Endothelial cell of umbilical vein (primary cell): ENCODE measurements at regions not wholly inside any gene's neighbourhood (a gene's known extent, or its start where the extent isn't known, plus 50 kb on each side); places are given as distances from the start of the nearest gene placed in this dataset.

ENCODE experiments used
- BruUV-seq: library from RNA; stranded (reverse); fragments of 400-500 nt; replicated peaks from 2 replicates; lab custom pipeline; 2021; lab: Mats Ljungman, UMichigan
- CTCF ChIA-PET: fragments of 300-600, 350-600 bp; sonication (Branson Sonifier 250); formaldehyde crosslinking; loops from one replicate; lab custom pipeline; 2021; ENCODE audit warnings: antibody characterized with exemption, inconsistent platforms; lab: Charles Lee
- POLR2A ChIA-PET: fragments of 300-600, 350-600 bp; sonication (Branson Sonifier 250); formaldehyde crosslinking; loops from one replicate; lab custom pipeline; 2021; ENCODE audit warnings: antibody characterized with exemption, inconsistent platforms; lab: Charles Lee
- DNase-seq: peaks from one replicate; pipeline ENCODE4 v3.0.0-alpha.2; 2011; ENCODE audit warnings: low read depth, low spot score
- FAIRE-seq: peaks from 2 replicates; lab custom pipeline; 2011; peaks lifted over from hg19 to GRCh38; lab: Jason Lieb, UNC
- H2AFZ ChIP-seq: 2 replicates; pipeline ENCODE4 v1.6.0; 2012; ENCODE audit warnings: low read depth, low read length, control low read depth, inconsistent platforms
- H3K27ac ChIP-seq: 2 replicates; pipeline ENCODE4 v1.5.1; 2011; ENCODE audit warnings: low read depth, mild to moderate bottlenecking, control low read depth, low read length, moderate library complexity; ENCODE audit not compliant: insufficient read depth
- H3K27me3 ChIP-seq, 2 experiments: 2 replicates each; pipeline versions ENCODE4 v1.6.0 to v1.6.1; 2011; ENCODE audit warnings: low read length in 2 of 2, mixed read lengths in 1 of 2; ENCODE audit not compliant: control insufficient read depth in 2 of 2, insufficient read depth in 2 of 2
- H3K36me3 ChIP-seq, 2 experiments: 2 replicates in 1 of 2; 3 replicates in 1 of 2; pipeline ENCODE4 v1.5.1; 2011; ENCODE audit warnings: low read length in 2 of 2, mild to moderate bottlenecking in 1 of 2, moderate library complexity in 1 of 2; ENCODE audit not compliant: control insufficient read depth in 2 of 2, insufficient read depth in 2 of 2; ENCODE audit errors: extremely low read depth in 1 of 2
- H3K4me1 ChIP-seq: 3 replicates; pipeline ENCODE4 v1.5.1; 2011; ENCODE audit warnings: mild to moderate bottlenecking, low read length; ENCODE audit not compliant: control insufficient read depth, insufficient read depth; ENCODE audit errors: extremely low read depth
- H3K4me2 ChIP-seq: 2 replicates; pipeline ENCODE4 v1.6.1; 2011; ENCODE audit warnings: low read length, control low read depth, mixed read lengths; ENCODE audit not compliant: insufficient read depth
- H3K4me3 ChIP-seq, 3 experiments: fragments of 200-600 bp in 1 of 3; sonication (generic), shearing (Covaris generic) in 1 of 3; replicated peaks in 1 of 3; 2 replicates each; pipeline ENCODE4 v1.5.1; 2011 to 2016; ENCODE audit warnings: control low read depth in 3 of 3, low read length in 3 of 3, mild to moderate bottlenecking in 2 of 3, inconsistent platforms in 1 of 3, low read depth in 1 of 3, moderate library complexity in 1 of 3; ENCODE audit not compliant: insufficient read depth in 1 of 3
- H3K79me2 ChIP-seq: 2 replicates; pipeline ENCODE4 v1.6.0; 2012; ENCODE audit warnings: low read length, inconsistent platforms; ENCODE audit not compliant: control insufficient read depth, insufficient read depth
- H3K9ac ChIP-seq: replicated peaks from 2 replicates; pipeline ENCODE3; 2011; ENCODE audit warnings: low read length, control low read depth; ENCODE audit not compliant: insufficient read depth; ENCODE audit errors: extremely low read depth
- H3K9me1 ChIP-seq: replicated peaks from 3 replicates; pipeline ENCODE4 v1.6.0; 2011; ENCODE audit warnings: mild to moderate bottlenecking, low read length; ENCODE audit not compliant: control insufficient read depth, insufficient read depth; ENCODE audit errors: extremely low read depth
- H3K9me3 ChIP-seq: replicated peaks from 2 replicates; pipeline ENCODE4 v1.5.1; 2012; ENCODE audit warnings: low read length, inconsistent platforms; ENCODE audit not compliant: control insufficient read depth, insufficient read depth
- H4K20me1 ChIP-seq: replicated peaks from 2 replicates; pipeline ENCODE3; 2011; ENCODE audit warnings: mild to moderate bottlenecking, low read length; ENCODE audit not compliant: control insufficient read depth, insufficient read depth; ENCODE audit errors: extremely low read depth
- CTCF ChIP-seq, 2 donors: IDR thresholded peaks; 1 replicate in 1 of 2; 2 replicates in 1 of 2; pipeline ENCODE4 v1.5.1; 2011; ENCODE audit warnings: low read length in 2 of 2, mild to moderate bottlenecking in 2 of 2, moderate library complexity in 2 of 2, control low read depth in 1 of 2, inconsistent platforms in 1 of 2, low read depth in 1 of 2; ENCODE audit not compliant: insufficient read depth in 1 of 2; ENCODE audit errors: extremely low read depth in 1 of 2
- GATA2 ChIP-seq: IDR thresholded peaks from 2 replicates; pipeline ENCODE4 v1.7.0; 2011; ENCODE audit warnings: low read depth, mild to moderate bottlenecking, moderate library complexity, mixed read lengths, low read length; ENCODE audit not compliant: insufficient read length, insufficient read depth
- MAX ChIP-seq: IDR thresholded peaks from 2 replicates; pipeline ENCODE4 v1.6.1; 2011; ENCODE audit not compliant: insufficient read depth, insufficient read length
- MYC ChIP-seq: IDR thresholded peaks from one replicate; pipeline ENCODE4 v1.6.1; 2011; ENCODE audit warnings: mild to moderate bottlenecking, low read depth, low read length
- POLR2A ChIP-seq: IDR thresholded peaks from 2 replicates; pipeline ENCODE4 v1.6.1; 2012; ENCODE audit warnings: low read depth, mild to moderate bottlenecking, control low read depth, low read length
- POLR2AphosphoS5 ChIP-seq: IDR thresholded peaks from 2 replicates; pipeline ENCODE4 v1.6.1; 2012; ENCODE audit warnings: low read depth, mild to moderate bottlenecking, control low read depth, low read length, moderate library complexity; ENCODE audit not compliant: insufficient read depth
- dilution Hi-C: fragments of 300-500 bp; cut with MboI; formaldehyde crosslinking; loops from one replicate; pipeline ENCODE4 v1.15.0; 2019; ENCODE audit warnings: low sequenced_read_pairs; ENCODE audit not compliant: extremely low pct_ligation_motif_present
- intact Hi-C: fragments of 100-400 bp; cut with micrococcal nuclease; formaldehyde crosslinking; loops from one replicate; pipeline ENCODE4 v1.10.0; 2022

- no peaks in the 10 kb centered on the region for H3K9me1 ChIP-seq
- dilution Hi-C loops, result no loop called here
- TF ChIP-seq POLR2AphosphoS5, result no peak
- no peak for TF ChIP-seq MYC
- TF ChIP-seq CTCF (IDR thresholded peaks at IDR 0.05; ENCODE audit: extremely low read depth in 1 of 2, insufficient read depth in 1 of 2, low read depth in 1 of 2, low read length in 2 of 2), result no peak
- no peak for TF ChIP-seq MAX
- no peak for TF ChIP-seq POLR2A
- TF ChIP-seq GATA2, result no peak
- ChIA-PET POLR2A (no interaction called here), CTCF (no interaction called here)
- FAIRE-seq (no peak), DNase-seq (no peak)
- H3K27me3 ChIP-seq, result no peaks in the 10 kb centered on the region
- H3K9me3 ChIP-seq, result no peaks in the 10 kb centered on the region
- intact Hi-C loops, result no loop called here
- no peak overlapping the region for H3K4me3 ChIP-seq
- no peaks in the 10 kb centered on the region for H3K36me3 ChIP-seq
- no peak overlapping the region for H2AFZ ChIP-seq
- H3K27ac ChIP-seq, result no peak overlapping the region
- no peaks in the 10 kb centered on the region for H4K20me1 ChIP-seq
- H3K79me2 ChIP-seq, result no peaks in the 10 kb centered on the region
- no peaks in the 10 kb centered on the region for H3K4me1 ChIP-seq
- H3K4me2 ChIP-seq, result no peak overlapping the region
- no peak overlapping the region for H3K9ac ChIP-seq
- no TSS peak for BruUV-seq
These were observed 237.3 kb downstream of the INHBA start for GRCh38 chr7:41465571-41465970.
